HEK293 (cell line): ENCODE measurements at regions not wholly inside any gene's neighbourhood (a gene's known extent, or its start where the extent isn't known, plus 50 kb on each side); places are given as distances from the start of the nearest gene placed in this dataset.

Experiments
- BCL11A ChIP-seq: fragments of 450-650 bp; formaldehyde crosslinking; IDR thresholded peaks from 2 replicates; pipeline ENCODE4 v1.5.1; 2016; ENCODE audit warnings: low read depth, missing biosample characterization, missing genetic modification characterization
- HOXA7 ChIP-seq: sonication (generic); formaldehyde crosslinking; IDR thresholded peaks from 2 replicates; pipeline ENCODE4 v1.8.1; 2022; ENCODE audit warnings: missing genetic modification reagents, borderline replicate concordance
- ZBTB48 ChIP-seq: fragments of 450-650 bp; formaldehyde crosslinking; IDR thresholded peaks from 2 replicates; pipeline ENCODE4 v1.5.1; 2016; ENCODE audit warnings: missing biosample characterization, missing genetic modification characterization
- ZBTB7A ChIP-seq: fragments of 450-650 bp; formaldehyde crosslinking; IDR thresholded peaks from 2 replicates; pipeline ENCODE4 v1.5.1; 2016; ENCODE audit warnings: low read depth, missing biosample characterization, missing genetic modification characterization
- ZBTB8A ChIP-seq: fragments of 450-650 bp; formaldehyde crosslinking; IDR thresholded peaks from 2 replicates; pipeline ENCODE4 v1.5.1; 2016; ENCODE audit warnings: missing biosample characterization, missing genetic modification characterization
- ZFP37 ChIP-seq: fragments of 450-650 bp; formaldehyde crosslinking; IDR thresholded peaks from 2 replicates; pipeline ENCODE4 v1.5.1; 2016; ENCODE audit warnings: missing biosample characterization, missing genetic modification characterization
- ZNF184 ChIP-seq: fragments of 450-650 bp; IDR thresholded peaks from 2 replicates; pipeline ENCODE4 v1.5.1; 2018; ENCODE audit warnings: missing biosample characterization, mild to moderate bottlenecking, missing genetic modification characterization
- ZNF664 ChIP-seq: fragments of 450-650 bp; formaldehyde crosslinking; IDR thresholded peaks from 2 replicates; pipeline ENCODE4 v1.5.1; 2016; ENCODE audit warnings: missing biosample characterization, missing genetic modification characterization
- ZNF768 ChIP-seq: fragments of 450-650 bp; formaldehyde crosslinking; IDR thresholded peaks from 2 replicates; pipeline ENCODE4 v1.5.1; 2018; ENCODE audit warnings: missing biosample characterization, mild to moderate bottlenecking, missing genetic modification characterization
- TF ChIP-seq, protein P1 (sequence below): fragments of 450-650 bp; formaldehyde crosslinking; IDR thresholded peaks from 2 replicates; pipeline ENCODE4 v1.5.1; 2016; ENCODE audit warnings: missing biosample characterization, missing genetic modification characterization
- TF ChIP-seq, protein P2 (sequence below): fragments of 450-650 bp; formaldehyde crosslinking; IDR thresholded peaks from 2 replicates; pipeline ENCODE4 v1.5.1; 2016; ENCODE audit warnings: missing biosample characterization, missing genetic modification characterization, low read depth
- TF ChIP-seq, protein P3 (sequence below): fragments of 450-650 bp; formaldehyde crosslinking; optimal IDR thresholded peaks from 2 replicates; pipeline ENCODE3; 2016; ENCODE audit warnings: missing biosample characterization, mild to moderate bottlenecking, missing genetic modification characterization

DNA sequence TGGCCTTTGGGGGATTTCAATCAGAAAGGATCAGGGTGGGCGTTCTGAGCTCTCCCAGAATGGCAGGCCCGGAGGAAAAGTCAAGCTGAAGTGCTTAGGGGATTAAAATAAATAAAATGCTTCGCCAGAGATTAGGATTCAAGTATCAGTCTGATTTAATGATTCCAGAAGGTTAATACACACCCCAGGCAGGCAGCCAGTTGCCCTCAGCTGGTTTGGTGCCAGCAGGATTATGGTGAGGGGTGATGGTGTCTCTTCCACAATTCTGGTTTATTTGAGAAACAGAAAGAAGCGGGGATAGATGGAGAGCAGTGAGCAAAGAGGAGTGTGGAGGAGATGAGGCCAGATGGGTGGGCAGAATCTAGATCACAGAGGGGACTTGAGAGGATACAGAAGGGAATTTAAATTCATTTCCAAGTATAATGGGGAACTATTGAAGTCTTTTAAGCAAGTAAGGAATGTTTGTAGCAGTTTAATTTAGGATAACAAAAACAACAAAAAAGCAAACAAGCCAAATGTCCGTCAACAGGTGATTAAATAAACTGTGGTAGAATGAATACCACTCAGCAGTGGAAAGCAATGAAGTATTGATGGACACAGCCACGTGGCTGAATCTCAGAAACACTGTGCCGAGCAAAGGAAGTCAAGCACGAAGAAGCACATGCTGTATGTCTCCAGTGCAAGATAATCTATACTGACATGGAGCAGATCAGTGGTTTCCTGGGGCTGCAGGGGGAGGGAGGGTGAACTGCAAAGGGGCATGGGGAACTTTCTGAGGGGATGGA is 297.7 kb downstream of the MSX2 start:
- TF ChIP-seq, protein P1, sequence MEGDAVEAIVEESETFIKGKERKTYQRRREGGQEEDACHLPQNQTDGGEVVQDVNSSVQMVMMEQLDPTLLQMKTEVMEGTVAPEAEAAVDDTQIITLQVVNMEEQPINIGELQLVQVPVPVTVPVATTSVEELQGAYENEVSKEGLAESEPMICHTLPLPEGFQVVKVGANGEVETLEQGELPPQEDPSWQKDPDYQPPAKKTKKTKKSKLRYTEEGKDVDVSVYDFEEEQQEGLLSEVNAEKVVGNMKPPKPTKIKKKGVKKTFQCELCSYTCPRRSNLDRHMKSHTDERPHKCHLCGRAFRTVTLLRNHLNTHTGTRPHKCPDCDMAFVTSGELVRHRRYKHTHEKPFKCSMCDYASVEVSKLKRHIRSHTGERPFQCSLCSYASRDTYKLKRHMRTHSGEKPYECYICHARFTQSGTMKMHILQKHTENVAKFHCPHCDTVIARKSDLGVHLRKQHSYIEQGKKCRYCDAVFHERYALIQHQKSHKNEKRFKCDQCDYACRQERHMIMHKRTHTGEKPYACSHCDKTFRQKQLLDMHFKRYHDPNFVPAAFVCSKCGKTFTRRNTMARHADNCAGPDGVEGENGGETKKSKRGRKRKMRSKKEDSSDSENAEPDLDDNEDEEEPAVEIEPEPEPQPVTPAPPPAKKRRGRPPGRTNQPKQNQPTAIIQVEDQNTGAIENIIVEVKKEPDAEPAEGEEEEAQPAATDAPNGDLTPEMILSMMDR (tag by site-specific recombination): no peak
- TF ChIP-seq ZBTB7A (tag by site-specific recombination) (no peak), ZFP37 (tag by site-specific recombination) (no peak), ZBTB8A (no peak), HOXA7 (CRISPR knock-in tag) (no peak), ZNF184 (tag by site-specific recombination) (no peak), ZNF664 (tag by site-specific recombination) (no peak), ZBTB48 (tag by site-specific recombination) (no peak), ZNF768 (tag by site-specific recombination) (no peak), BCL11A (tag by site-specific recombination) (no peak)
- TF ChIP-seq, protein P2, sequence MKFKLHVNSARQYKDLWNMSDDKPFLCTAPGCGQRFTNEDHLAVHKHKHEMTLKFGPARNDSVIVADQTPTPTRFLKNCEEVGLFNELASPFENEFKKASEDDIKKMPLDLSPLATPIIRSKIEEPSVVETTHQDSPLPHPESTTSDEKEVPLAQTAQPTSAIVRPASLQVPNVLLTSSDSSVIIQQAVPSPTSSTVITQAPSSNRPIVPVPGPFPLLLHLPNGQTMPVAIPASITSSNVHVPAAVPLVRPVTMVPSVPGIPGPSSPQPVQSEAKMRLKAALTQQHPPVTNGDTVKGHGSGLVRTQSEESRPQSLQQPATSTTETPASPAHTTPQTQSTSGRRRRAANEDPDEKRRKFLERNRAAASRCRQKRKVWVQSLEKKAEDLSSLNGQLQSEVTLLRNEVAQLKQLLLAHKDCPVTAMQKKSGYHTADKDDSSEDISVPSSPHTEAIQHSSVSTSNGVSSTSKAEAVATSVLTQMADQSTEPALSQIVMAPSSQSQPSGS (tag by site-specific recombination): no peak
- TF ChIP-seq, protein P3, sequence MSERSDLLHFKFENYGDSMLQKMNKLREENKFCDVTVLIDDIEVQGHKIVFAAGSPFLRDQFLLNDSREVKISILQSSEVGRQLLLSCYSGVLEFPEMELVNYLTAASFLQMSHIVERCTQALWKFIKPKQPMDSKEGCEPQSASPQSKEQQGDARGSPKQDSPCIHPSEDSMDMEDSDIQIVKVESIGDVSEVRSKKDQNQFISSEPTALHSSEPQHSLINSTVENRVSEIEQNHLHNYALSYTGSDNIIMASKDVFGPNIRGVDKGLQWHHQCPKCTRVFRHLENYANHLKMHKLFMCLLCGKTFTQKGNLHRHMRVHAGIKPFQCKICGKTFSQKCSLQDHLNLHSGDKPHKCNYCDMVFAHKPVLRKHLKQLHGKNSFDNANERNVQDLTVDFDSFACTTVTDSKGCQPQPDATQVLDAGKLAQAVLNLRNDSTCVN (tag by site-specific recombination): no peak
